HG03558 (cell line): ENCODE measurements at regions not wholly inside any gene's neighbourhood (a gene's known extent, or its start where the extent isn't known, plus 50 kb on each side); places are given as distances from the start of the nearest gene placed in this dataset.
"Not testable (repeated sequence)": the region's sequence is repeated elsewhere in the genome, so short reads cannot be mapped to it uniquely, and the experiment has no call there.

Source experiments
- ATAC-seq: cut with Tn5 transposase; IDR thresholded peaks from one replicate; pipeline ENCODE4 v1.9.1; 2021; ENCODE audit warnings: moderate number of reproducible peaks; ENCODE audit not compliant: unreplicated experiment; ENCODE audit errors: extremely low read depth

- not testable (repeated sequence) for ATAC-seq
Measured at GRCh38 chr2:87584268-87584906, 163.5 kb upstream of the PLGLB2 start.

- ATAC-seq, result not testable (repeated sequence)
Measured at GRCh38 chr2:87587934-87588333, 160.0 kb upstream of the PLGLB2 start.

- ATAC-seq, result not testable (repeated sequence)
Measured at GRCh38 chr2:87592974-87593373, 154.9 kb upstream of the PLGLB2 start.

GRCh38 chr2:87593784-87594610, 153.9 kb upstream of the PLGLB2 start:
- not testable (repeated sequence) for ATAC-seq

- not testable (repeated sequence) for ATAC-seq
Measured at GRCh38 chr2:87594611-87594992, 153.3 kb upstream of the PLGLB2 start.

- not testable (repeated sequence) for ATAC-seq
Measured at GRCh38 chr2:87595017-87595416, 152.9 kb upstream of the PLGLB2 start.

GRCh38 chr2:87600961-87601360, 146.9 kb upstream of the PLGLB2 start:
- ATAC-seq, result not testable (repeated sequence)

- not testable (repeated sequence) for ATAC-seq
Measured at GRCh38 chr2:87602118-87602517, 145.8 kb upstream of the PLGLB2 start.

- ATAC-seq, result not testable (repeated sequence)
Measured at GRCh38 chr2:87602728-87603127, 145.2 kb upstream of the PLGLB2 start.

- ATAC-seq, result not testable (repeated sequence)
Measured at GRCh38 chr2:87603418-87604278, 144.2 kb upstream of the PLGLB2 start.

- ATAC-seq, result not testable (repeated sequence)
Measured at GRCh38 chr2:87604279-87604818, 143.5 kb upstream of the PLGLB2 start.

- not testable (repeated sequence) for ATAC-seq
Measured at GRCh38 chr2:87604980-87605379, 142.9 kb upstream of the PLGLB2 start.

GRCh38 chr2:87608377-87609166, 139.3 kb upstream of the PLGLB2 start:
- not testable (repeated sequence) for ATAC-seq

GRCh38 chr2:87610974-87611373, 136.9 kb upstream of the PLGLB2 start:
- not testable (repeated sequence) for ATAC-seq

- ATAC-seq, result not testable (repeated sequence)
Measured at GRCh38 chr2:87611416-87611815, 136.5 kb upstream of the PLGLB2 start.

GRCh38 chr2:87611956-87612355, 135.9 kb upstream of the PLGLB2 start:
- not testable (repeated sequence) for ATAC-seq

GRCh38 chr2:87614829-87615434, 133.0 kb upstream of the PLGLB2 start:
- not testable (repeated sequence) for ATAC-seq

GRCh38 chr2:87619121-87619520, 128.8 kb upstream of the PLGLB2 start:
- not testable (repeated sequence) for ATAC-seq

- not testable (repeated sequence) for ATAC-seq
Measured at GRCh38 chr2:87621139-87621538, 126.7 kb upstream of the PLGLB2 start.
